OCI-LY1 (cell line): ENCODE measurements at regions not wholly inside any gene's neighbourhood (a gene's known extent, or its start where the extent isn't known, plus 50 kb on each side); places are given as distances from the start of the nearest gene placed in this dataset.

ENCODE experiments used
- EZH2 ChIP-seq: fragments of 200-600 bp; sonication (generic), shearing (Covaris generic); IDR thresholded peaks from 2 replicates; pipeline ENCODE4 v1.8.0; 2017; ENCODE audit warnings: borderline replicate concordance, mixed run types, mild to moderate bottlenecking, antibody characterized with exemption, low read length, moderate library complexity, mixed read lengths
- TF ChIP-seq, protein P1 (sequence below): fragments of 200-600 bp; sonication (generic), shearing (Covaris generic); IDR thresholded peaks from 2 replicates; pipeline ENCODE4 v1.5.1; 2017; ENCODE audit warnings: mild to moderate bottlenecking, antibody characterized with exemption, low read length, moderate library complexity, mixed read lengths

GRCh38 chr11:110003426-110003825 lies 89.8 kb upstream of the ZC3H12C start:
- no peak for TF ChIP-seq EZH2
- TF ChIP-seq, protein P1, sequence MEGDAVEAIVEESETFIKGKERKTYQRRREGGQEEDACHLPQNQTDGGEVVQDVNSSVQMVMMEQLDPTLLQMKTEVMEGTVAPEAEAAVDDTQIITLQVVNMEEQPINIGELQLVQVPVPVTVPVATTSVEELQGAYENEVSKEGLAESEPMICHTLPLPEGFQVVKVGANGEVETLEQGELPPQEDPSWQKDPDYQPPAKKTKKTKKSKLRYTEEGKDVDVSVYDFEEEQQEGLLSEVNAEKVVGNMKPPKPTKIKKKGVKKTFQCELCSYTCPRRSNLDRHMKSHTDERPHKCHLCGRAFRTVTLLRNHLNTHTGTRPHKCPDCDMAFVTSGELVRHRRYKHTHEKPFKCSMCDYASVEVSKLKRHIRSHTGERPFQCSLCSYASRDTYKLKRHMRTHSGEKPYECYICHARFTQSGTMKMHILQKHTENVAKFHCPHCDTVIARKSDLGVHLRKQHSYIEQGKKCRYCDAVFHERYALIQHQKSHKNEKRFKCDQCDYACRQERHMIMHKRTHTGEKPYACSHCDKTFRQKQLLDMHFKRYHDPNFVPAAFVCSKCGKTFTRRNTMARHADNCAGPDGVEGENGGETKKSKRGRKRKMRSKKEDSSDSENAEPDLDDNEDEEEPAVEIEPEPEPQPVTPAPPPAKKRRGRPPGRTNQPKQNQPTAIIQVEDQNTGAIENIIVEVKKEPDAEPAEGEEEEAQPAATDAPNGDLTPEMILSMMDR: no peak
